NCI-H524 (cell line): ENCODE measurements at regions not wholly inside any gene's neighbourhood (a gene's known extent, or its start where the extent isn't known, plus 50 kb on each side); places are given as distances from the start of the nearest gene placed in this dataset.

Experiments
- DNase-seq, 2 experiments: peaks; one replicate each; lab custom pipeline; 2025; lab: John Stamatoyannopoulos, UW

DNA sequence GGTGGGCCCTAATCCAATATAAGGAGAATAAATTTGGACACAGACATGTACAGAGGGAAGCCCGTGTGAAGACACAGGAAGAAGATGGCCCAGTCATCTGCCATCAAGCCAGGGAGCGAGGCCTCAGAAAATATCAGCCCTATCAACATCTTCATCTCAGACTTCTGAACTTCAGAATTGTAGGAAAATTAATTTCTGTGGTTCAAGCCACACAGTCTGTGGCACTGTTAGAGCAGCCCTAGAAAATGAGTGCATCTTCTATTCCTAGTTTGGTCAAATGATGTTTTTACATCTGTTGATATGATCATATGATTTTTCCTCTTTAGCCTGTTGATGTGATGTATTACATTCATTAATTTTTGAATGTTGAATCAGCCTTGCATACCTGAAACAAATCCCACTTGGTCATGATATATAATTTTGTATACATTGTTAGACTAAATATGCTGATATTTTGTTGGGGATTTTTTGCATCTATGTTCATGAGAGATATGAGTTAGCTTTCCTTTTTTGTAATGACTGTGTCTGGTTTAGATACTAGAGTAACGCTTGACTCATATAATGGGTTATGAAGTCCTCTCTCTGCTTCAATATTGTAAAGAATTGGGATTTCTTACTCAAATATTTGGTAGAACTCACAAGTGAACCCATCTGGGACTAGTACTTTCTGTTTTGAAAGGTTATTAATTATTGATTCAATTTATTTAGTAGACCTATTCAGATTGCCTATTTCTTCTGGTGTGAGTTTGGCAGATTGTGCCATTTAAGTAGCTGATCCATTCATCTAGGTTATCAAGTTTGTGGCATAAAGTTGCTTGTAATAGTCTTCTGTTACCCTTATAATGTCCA is 451.4 kb downstream of the EIPR1 start:
- DNase-seq: no peak

DNA sequence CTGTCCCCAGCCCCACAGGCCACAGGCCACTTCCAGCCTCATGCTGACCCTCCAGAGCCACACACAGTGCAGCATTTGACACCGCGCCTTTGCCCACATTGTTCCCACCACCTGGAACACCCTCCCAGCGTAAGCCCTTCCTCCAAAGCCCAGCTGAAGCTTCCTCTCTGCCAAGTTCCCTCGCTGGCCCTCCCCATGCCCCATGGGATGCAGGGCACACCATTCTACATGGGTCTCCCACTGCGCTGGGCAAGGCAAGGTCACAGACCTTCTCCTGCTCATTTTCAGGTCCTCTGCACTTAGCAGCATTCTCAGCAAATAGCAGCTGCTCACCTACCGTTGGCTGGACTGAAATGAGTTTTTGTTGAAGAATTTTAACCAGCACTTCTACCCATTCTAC is 455.5 kb downstream of the EIPR1 start:
- DNase-seq: no peak

DNA sequence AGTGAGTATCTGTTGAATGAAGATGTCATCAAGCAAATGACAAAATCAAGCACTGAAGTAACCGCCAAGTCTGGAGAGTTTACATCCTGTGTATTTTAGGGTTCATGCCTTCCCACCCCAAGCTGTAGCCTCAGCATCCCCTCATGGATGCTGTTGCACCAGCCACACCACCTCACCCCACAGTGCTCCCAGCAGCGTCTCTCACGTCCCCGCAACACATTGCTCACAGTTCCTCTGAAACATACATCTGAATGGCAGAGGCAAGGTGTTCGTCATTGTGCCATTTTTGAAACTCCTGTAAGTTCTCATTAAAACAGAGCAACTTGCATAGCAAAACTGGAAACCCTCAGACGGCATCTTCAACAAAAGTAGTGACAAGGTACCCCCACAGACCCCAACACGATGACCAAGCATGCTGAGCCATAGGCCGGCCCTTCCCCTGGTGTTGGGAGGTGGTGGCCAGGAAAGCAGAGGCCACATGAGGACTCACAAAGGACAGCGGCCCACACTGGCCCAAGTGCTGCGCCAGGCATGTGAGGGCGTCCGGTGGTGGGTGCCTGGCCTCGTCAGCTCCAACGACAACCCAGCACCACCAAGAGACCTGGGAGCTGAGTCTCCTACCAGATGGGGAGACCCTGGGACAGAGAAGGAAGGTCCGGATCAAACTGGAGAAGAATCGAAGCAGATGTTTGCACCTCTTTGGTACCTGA is 456.5 kb downstream of the EIPR1 start:
- no peak for DNase-seq

DNA sequence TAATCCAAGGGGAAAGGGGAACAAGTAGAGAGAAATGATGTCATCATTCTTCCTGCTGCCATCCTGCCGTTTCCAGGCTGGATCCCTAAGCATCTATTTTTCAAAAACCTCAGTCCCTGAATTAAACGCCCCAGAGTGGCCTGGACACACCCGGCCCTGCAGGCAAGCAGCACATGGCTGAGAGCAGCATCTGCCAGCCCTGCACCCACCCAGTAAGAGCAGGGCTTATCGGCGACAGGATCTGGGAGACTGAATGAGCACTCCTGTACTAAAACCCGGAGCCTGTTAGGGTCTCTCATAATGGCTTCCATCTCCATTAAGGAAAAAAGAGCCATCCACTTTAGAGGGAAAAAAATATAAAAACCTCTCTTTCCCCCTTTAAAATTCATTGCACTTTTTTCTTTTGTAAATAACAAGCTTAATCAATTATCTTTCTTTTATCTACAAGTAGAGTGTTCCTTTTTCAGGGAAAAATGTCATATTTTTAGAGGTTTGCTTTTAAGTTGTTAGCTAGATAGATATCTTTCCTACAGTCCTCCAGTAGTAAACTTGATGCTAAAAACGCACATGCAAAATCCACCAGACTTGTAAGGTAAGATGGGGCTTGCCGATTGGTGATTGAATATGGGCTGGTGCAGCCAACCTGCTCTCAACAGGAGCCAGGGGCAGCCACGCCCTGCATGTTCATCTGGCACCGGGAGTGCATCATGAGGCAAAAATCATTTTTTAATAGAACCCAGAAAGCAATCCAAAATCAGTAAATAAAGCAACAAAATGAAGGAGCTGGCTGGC is 457.8 kb downstream of the EIPR1 start:
- DNase-seq: peak; percentile 90 to 97

DNA sequence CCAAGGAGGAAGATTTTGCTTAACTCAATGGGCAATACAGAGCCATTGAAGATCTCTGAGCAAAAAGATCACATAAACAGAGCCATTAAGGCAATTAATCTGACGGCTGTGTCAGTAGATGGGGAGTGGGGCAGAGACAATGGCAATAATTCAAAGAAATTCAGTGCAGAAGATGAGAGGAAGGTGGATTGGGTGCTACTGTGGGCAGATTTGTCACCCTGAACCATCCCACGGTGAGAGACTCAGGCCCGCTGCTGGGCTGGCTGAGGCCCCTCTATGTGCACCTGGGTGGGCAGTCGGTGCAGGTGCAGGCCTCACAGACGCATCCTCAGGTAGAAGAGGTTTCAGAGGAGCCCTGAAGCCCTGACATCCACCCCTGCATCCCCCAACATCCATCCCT is 458.6 kb downstream of the EIPR1 start:
- no peak for DNase-seq

DNA sequence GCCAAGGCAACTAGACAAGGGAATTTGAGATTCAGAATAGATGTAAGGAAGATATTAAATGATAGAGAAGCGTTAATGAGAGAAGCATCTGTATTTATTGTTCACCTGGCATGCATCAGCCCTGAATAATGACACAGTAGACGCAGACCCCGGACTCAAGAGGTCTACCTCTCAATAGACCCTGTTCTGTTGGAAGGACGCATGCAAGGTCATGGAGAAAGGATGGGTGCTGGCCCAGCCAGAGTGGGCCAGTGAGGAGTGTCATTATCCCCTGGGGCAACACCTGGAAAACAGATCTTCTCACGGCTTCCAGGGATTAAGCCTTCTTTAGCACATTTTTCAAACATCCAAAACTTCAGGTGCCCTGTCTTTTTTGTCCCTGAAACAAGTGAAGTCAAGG is 461.0 kb downstream of the EIPR1 start:
- no peak for DNase-seq

DNA sequence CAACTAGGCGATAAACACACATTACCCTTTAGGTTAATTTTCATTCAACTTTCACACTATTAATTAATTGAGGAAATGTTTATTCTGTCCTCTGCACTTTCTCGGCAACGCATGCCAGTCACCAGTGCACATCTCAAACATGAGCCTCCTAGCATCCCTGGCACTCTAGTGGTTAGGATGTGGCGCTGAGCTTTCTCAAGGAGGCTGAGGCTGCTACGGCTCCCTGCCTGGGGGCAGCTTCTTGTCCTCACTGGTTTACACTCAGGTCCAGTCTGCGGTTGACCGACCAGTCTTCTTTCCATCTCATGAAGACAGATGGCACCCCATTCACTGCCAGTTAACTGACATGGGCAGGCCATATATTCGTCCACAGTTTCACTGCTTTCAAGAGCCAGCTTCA is 463.4 kb downstream of the EIPR1 start:
- DNase-seq: no peak

DNA sequence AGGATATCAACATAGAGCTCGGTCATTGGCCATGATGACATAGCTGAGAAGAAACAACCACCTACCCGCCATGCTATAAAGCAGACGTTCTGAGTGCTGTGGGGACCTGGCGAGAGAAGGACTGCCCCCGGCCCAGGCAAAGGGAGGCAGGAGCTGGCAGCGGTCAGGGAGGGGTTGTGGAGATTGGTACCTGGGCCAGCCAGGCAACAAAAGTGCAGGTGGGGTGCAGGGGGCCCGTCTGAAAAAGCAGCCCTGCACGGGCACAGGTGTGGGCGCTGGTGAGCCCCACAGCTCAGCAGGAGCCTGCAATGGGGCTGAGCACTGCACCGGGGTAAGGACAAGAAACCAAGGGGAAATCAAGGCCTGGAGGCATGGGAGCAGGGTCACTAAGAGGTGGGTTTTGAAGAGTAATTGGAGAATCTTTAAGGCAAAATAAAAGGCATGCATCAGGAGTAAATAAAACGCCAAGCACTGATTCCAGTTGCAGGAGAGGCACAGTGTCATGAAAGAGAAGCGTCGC is 464.0 kb downstream of the EIPR1 start:
- no peak for DNase-seq

DNA sequence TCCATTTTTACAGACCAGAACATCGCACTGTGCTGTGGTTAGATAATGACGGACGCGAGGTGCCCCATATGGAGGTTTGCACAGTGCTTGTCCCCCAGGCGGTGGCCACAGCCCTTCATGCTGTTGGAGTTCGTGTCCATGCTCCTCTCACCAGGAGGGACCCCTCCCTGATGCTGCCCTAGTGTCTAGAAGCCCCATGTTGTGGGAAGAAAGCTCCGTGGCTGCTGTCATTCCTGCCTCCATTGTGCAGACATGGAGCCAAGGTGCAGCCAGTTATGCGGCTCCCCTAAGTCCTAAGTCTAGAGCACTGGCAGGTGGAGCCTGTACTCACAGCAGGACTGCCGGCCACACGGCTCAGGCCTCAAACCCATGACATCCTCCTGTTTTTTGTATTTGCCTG is 464.9 kb downstream of the EIPR1 start:
- no peak for DNase-seq

DNA sequence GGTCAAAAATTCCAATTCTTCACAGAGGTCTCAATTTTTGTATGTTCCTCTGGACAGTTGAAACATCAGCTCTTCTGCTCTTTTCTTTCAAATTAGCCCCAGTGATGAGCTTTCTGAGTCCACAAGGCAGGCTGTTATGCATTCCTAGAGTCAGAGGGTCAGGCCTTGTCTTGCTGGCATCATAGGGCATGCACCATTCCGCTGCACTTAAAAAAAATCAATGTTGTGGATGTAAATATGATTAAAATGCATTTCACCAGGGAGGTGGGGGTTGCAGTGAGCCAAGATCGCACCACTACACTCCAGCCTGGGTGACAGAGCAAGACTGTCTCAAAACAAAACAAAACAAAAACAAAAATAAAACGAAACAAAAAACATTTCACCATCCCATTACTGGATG is 465.3 kb downstream of the EIPR1 start:
- no peak for DNase-seq

DNA sequence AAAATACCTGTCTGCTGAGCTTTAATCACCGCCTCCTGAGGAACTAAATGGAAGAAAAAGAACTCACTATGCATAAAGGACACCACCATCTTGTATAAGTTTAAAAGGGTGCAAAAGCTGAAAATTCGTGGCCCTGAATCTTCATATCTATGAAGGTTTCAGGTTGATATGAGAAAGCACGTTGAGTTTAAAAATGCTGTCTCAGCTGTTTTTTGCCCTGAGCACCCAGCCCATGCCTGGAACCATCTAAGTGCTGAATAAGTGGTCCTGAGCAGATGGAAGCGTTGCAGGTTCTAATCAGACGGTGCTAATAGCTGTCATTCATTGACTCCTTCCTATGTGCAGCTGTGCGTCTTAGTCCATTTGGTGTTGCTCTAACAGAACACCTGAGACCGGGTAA is 467.4 kb downstream of the EIPR1 start:
- no peak for DNase-seq

DNA sequence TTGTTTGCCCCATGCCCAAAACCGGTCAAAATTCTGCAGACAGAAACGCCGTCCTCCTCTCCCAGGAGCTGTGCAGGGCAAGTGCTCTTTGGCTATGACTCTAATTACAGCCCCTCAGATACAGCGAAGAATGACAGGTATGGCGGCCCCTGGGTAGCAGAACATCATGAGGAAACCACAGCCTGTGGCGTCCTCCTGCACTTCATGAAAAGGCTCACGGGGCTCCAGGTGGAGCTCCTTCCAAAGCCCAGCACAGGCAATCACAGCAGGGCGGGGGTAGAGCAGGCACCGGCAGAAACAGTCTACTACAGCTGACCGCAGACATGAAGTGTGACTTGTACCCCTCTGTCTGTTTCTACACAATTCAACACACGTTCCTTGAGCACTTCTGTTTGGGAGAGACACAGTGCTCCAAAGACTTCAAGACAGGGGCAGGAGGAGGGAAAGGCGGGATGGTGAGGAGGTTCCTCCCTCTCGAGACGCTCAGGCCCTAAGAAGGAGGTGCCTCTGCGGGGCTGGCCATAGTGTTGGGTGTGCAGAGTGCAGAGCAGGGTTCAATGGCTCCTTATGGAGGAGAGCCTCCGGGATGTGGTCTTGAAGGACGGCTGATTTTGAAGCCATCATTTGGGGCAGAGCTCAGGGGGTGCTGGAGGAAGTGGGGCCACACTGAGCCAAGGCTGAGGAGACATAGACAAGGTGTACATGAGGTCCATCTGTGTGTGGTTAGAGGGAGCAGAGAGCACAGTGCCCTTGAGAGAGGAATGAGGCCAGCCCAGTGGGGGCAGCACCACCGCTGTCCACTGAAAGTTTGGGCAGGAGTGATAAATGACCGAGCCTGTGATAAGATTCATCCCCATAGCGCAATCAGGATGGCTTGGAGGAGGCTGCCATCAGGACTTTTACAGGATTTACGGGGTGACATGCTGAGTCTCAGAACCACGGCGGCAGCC is 468.3 kb downstream of the EIPR1 start:
- no peak for DNase-seq

DNA sequence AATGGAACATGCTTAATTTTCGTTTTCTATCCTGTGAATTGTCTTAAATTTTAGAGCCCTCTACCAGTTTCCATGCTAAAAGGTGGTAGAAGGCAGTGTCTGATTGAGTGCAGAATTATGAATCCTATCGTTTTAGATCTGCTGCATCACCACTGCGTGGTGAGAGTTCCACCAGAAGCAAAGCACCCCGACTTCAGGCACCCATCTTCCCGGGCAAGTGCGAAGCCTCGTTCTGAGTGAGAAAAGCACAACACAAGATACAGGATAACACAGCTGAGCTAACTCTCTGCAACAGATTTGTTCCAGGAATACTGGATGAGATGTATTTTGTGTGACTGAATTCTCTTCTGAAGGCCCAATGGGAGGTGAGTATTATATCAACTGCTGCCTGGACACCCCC is 471.5 kb downstream of the EIPR1 start:
- DNase-seq: no peak

DNA sequence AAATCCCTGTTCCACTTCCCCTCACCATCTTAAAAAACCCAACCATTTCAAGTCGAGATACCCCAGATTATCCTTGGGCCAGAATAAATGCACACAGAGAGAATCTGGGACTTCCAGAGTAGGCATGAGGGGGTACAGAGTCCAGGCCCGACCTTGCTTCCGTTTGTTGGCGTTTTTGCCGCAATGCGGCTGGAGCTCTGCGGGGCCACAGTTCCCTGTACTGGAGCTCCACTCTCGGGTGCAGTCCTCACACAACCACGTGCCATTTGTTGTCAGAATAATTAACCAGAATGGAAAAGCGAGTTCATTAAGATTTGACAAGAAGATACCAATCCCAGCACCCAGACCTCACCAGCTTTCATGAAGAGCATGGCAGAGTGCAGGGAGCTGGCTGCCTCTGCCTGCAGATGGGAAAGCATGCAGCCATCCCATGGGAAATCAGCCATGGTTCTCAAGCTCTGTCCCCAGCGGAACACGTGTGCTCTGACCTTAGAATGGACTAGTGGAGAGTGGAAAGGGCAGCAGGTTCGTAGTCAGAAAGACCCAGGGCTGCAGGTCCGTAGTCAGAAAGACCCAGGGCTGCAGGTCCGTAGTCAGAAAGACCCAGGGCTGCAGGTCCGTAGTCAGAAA is 472.8 kb downstream of the EIPR1 start:
- DNase-seq: no peak

DNA sequence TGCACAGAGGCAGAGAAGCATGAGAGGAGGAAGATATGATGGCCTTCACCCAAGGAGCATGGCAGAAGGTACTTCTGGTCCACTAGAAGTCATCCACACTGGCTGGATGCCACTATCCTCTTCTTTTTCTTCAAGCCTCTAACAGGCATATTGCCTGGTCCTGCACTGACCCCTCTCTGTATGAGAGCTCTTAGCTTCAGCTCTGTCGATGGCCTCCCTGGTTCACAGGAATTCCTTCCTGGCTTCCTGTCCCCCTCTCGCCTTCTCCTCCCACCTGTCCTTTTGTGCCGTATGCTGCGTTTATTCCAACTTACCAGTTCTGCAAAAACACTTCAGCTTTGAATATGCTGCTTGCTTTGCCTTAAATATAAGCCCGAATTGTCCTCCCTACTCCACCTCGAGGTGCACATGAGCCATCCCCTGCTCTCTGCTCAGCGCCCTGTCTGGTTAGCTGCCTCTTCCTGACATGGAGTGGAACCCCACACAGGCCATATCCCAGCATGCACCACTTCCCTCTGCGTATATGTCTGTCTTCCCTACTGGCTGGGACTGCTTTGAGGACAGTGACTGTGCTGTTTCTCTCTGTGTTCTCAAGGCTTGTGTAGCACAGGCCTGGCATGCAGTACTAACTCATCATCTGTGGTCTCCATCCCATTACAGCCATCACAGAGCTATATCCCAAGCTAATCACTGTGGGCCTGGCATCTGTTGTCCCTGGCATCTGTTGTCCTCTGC is 474.9 kb downstream of the EIPR1 start:
- peak; percentile 25 to 68 for DNase-seq

DNA sequence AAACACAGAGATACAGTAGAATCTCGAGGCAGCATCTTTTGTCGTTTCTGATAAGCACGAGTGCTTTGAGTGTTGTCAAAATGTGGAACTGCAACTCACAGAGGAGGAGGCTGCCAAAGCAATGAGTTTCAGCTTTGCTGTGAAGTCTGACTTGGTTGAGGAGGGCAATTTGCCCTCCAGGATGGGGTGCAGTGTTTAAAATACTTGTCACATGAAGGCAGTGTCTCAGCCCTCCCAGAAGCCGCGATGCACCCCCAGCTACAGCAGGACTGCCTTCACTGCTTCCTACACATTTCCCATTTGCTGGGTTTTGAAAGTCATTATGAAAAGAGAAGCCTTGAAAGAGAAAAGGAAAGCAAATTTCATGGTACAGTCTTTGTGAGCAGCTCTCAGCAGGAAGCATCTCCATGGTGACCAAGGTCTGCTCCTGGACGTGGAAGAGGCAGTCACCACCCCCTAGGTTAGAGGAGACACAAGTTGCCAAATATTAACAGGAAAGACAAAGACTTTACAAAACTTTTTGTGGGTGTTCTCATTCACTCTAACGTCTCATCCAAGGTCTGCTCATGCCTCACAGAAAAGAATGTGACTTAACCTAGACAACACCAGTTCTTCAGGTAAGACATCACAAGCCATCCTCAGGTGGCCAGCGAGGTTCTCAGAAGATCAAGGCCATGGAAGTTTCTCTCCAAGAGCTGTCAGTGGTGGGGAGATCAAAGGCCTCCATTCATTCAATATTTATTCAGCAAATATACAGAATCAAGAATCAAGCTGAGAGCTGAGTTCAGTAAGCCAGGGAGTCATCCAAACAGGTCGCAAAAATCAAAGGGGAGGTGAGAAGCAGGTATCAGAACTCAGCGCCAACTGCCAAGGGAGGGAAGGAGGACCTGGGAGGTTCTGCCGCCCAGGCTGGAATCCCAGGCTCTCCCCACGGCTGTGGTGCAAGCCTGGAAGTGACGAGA is 476.0 kb downstream of the EIPR1 start:
- DNase-seq: no peak

DNA sequence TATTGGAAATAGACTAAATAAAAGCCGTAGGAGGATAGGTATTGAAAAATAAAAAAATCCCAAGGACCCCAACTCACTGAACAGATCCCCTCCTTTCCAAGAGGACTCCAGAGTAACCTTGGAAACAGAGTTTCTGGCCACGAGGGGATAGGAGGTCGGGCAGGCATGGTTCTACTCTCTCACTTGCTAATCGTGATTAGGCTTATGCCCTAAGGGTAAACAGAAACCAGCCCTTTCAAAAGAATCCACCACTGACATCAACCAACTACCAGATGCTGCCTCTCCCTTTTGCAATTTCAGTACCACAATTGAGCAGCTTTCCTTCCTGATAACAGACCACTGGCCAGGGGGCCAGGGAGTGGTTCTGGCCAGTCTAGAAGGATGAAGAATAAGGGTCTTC is 477.8 kb downstream of the EIPR1 start:
- no peak for DNase-seq

DNA sequence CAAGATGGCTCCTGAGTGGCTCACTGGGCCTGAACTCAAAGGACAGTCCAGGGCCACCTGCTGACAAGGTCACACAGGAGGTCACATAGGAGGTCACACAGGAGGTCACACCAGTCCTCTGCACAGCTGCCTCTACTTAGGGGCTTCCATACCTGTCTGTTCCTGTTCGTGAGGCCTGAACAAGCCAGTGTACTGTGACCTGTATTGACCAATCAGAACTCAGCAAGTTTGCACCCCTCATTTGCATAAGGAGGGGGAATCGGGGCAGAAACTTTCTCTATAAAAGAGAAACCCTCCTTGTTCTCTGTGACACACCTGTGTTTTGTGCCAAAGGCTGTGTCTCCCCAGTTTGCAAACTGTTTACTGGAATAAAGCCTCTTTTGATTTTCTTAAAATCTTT is 478.9 kb downstream of the EIPR1 start:
- DNase-seq: no peak

DNA sequence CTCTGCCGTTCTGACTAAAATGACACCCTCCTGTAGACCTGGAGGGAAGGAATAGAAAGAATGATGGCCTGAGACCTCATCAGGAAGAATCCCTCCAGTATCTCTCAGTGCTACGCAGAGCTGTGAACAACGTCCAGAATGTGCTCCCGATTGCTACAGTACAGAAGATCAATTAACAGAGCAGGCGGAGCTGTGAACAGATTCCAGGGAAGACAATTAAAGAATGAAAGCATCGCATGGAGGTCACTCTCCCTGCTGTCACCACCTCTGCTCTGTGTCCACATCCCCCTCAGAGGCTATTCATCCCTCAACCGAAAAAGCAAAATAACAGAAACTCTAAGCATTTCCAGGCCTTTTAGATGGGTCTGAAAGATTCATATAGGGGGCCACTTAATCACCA is 481.0 kb downstream of the EIPR1 start:
- DNase-seq: no peak
